Subcutaneous abdominal adipose tissue (tissue), 5 donors: ENCODE measurements at regions not wholly inside any gene's neighbourhood (a gene's known extent, or its start where the extent isn't known, plus 50 kb on each side); places are given as distances from the start of the nearest gene placed in this dataset.

Experiments
- H3K27ac ChIP-seq: one replicate; pipeline ENCODE4 v1.7.0; 2013; ENCODE audit warnings: low read depth, mild to moderate bottlenecking, inconsistent platforms, low read length, moderate library complexity
- H3K27me3 ChIP-seq, 5 donors: one replicate each; pipeline ENCODE4 v1.7.0; 2013; ENCODE audit warnings: low read length in 5 of 5, inconsistent platforms in 1 of 5; ENCODE audit not compliant: control insufficient read depth in 5 of 5, insufficient read depth in 4 of 5
- H3K36me3 ChIP-seq, 5 donors: one replicate each; pipeline ENCODE4 v1.7.0; 2013; ENCODE audit warnings: low read length in 5 of 5; ENCODE audit not compliant: control insufficient read depth in 5 of 5, insufficient read depth in 5 of 5
- H3K4me1 ChIP-seq, 5 donors: one replicate each; pipeline ENCODE4 v1.7.0; 2013; ENCODE audit warnings: low read length in 5 of 5, mild to moderate bottlenecking in 3 of 5, moderate library complexity in 1 of 5; ENCODE audit not compliant: control insufficient read depth in 5 of 5, insufficient read depth in 5 of 5
- H3K4me3 ChIP-seq, 5 donors: one replicate each; pipeline ENCODE4 v1.7.0; 2013; ENCODE audit warnings: low read length in 5 of 5, low read depth in 1 of 5
- H3K9ac ChIP-seq, 5 donors: one replicate each; pipeline ENCODE4 v1.7.0; 2013; ENCODE audit warnings: low read length in 5 of 5, mild to moderate bottlenecking in 4 of 5, moderate library complexity in 3 of 5
- H3K9me3 ChIP-seq, 5 donors: one replicate each; pipeline ENCODE4 v1.7.0; 2013; ENCODE audit warnings: low read length in 5 of 5; ENCODE audit not compliant: control insufficient read depth in 5 of 5
- donor health status: healthy.
- donor health status: healthy.
- donor health status: healthy.
- donor health status: healthy.
- donor health status: healthy.

DNA sequence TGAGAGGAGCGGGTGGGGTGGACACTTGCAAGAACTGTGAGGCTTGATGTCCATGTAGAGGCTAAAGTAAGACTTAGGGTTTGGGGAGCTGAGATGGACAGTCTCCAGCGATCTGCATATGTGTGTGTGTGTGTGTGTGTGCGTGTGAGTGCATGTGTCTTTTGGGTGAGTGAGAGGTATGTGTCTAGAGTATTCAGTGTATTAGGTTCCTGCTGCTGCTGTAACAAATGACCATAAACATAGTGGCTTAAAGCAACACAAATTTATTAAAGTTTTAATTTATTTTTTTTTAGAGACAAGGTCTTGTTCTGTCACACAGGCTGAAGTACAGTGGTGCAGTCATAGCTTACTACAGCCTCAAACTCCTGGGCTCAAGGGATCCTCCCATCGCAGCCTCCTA lies 155.4 kb upstream of the SPRED2 start:
- Histone ChIP-seq H3K9me3 (peaks cover 0 to 2% (median 0%) of the 10 kb centered on the region in 5 donors), H3K4me3 (no peak overlapping the region), H3K27me3 (no peaks in the 10 kb centered on the region), H3K9ac (no peak overlapping the region), H3K4me1 (no peaks in the 10 kb centered on the region), H3K27ac (no peak overlapping the region), H3K36me3 (no peaks in the 10 kb centered on the region)

DNA sequence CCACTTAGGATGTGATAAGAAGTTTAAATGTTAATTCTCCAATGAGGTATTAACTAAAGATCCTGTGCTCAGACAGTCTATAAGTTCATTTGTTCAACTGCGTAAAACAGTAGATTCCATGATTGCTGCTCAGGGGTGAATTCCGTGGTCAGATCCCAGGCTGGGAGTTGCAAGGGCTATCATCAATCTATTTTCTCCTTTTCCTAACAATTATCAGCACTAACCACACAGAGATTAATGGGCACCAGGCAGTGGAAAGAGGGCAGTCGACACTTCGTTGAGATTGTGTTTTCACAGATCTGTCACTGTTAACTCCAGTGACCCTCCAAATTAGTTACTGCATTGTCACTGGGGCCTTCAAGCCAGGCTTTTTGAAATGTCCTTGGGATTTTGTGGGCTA lies 154.1 kb upstream of the SPRED2 start:
- peaks cover 0 to 2% (median 0%) of the 10 kb centered on the region in 5 donors for H3K9me3 ChIP-seq
- no peaks in the 10 kb centered on the region for H3K36me3 ChIP-seq
- H3K27me3 ChIP-seq: no peaks in the 10 kb centered on the region
- no peak overlapping the region for H3K27ac ChIP-seq
- H3K4me3 ChIP-seq: no peak overlapping the region
- no peak overlapping the region for H3K9ac ChIP-seq
- H3K4me1 ChIP-seq: no peaks in the 10 kb centered on the region

DNA sequence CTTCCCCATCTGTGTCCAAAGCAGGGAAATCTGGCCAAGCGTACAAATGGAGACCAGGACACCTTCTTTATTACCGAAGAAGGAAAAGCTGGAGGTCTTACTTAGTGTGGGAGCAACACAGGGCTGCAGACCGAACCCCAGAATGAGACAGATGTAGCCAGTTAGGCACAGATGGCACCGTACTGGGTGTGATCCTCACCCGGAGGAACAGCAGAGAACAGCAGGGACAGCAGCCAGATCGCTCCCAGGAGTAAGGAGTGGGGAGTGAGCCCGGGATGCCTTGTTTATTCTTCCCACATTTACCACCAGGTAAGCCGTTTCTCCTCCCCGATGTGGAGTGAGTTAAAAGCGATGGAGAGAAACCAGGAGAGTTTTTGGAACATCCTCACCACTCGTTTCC lies 150.7 kb upstream of the SPRED2 start:
- no peak overlapping the region for H3K9ac ChIP-seq
- H3K9me3 ChIP-seq: no peaks in the 10 kb centered on the region
- H3K4me3 ChIP-seq: no peak overlapping the region
- H3K27ac ChIP-seq: no peak overlapping the region
- H3K36me3 ChIP-seq: no peaks in the 10 kb centered on the region
- peaks cover 0 to 3% (median 0%) of the 10 kb centered on the region in 5 donors for H3K27me3 ChIP-seq
- H3K4me1 ChIP-seq: no peaks in the 10 kb centered on the region

DNA sequence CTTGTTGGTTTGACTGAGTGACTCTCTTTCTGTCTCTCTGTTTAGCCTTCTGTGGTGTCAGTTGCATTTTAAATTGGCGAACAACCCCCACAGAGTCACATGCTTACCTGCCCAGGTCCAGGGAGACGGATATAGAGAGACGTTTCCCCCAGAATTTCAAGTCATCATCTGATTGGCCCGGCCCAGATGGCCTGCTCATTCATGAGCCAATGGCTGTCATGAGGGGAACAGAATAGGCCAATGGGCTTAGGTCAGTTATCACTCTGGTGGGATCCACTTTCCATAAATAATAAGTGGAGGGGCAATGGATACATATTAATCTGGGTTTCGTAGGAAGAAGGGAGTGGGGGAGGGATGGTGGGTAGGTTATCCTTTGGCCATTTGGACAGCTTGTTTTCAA lies 150.0 kb upstream of the SPRED2 start:
- Histone ChIP-seq H3K4me3 (no peak overlapping the region), H3K4me1 (no peaks in the 10 kb centered on the region), H3K36me3 (no peaks in the 10 kb centered on the region), H3K27ac (no peak overlapping the region), H3K9ac (no peak overlapping the region), H3K9me3 (no peaks in the 10 kb centered on the region), H3K27me3 (peaks cover 0 to 3% (median 0%) of the 10 kb centered on the region in 5 donors)

DNA sequence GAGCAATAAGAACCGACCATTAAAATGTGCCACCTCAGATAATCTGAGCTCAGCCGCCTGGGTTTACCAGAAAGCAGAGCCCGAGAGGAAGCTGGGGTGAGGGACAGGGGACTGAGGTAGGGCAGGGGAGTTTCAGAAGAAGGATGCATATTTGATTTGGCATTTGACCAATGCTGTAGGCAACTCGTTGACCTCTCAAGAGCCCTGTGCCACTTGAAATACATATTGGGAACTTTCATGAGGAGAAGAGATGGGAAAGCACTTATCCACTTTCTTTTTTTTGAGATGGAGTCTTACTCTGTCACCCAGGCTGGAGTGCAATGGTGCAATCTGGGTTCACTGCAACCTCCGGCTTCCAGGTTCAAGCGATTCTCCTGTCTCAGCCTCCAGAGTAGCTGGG lies 148.4 kb upstream of the SPRED2 start:
- Histone ChIP-seq H3K27ac (no peak overlapping the region), H3K27me3 (peaks cover 0 to 3% (median 0%) of the 10 kb centered on the region in 5 donors), H3K4me3 (no peak overlapping the region), H3K36me3 (no peaks in the 10 kb centered on the region), H3K9ac (no peak overlapping the region), H3K4me1 (peaks cover 0 to 9% (median 0%) of the 10 kb centered on the region in 5 donors), H3K9me3 (no peaks in the 10 kb centered on the region)

DNA sequence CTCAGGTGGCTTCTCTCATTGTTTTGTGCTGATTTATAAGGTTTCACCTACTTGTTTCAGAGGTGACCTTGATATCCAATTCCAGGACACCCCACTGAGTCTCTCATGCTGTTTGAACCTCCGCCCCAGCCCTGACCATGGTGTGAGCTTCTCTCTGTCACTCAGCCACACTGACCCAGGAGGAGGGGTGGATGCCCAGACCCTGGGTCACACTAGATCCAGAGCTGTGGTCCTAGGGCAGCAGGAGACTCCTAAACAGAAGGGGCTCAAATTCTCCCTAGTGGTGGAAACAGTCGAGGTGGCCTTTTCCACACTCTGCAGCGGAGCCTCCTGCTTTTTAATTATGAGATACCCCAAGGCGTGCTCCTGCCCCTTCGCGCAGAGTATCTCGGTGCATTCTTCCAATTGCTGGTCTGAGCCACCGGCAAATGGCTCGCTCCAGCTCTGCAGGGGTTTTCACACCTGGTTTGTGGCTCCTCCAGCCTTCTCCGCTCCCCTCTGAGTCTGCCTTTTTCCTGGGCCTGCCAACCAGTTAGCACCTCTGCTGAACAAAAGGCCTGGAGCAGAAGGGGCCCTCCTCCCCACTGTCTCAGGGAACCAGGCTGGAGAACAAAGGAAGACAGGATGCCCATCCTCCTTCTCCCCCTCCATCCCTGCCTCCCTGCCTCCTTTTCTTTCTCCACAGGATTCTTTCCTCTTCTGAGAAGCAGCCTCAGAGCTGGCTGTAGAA lies 147.3 kb upstream of the SPRED2 start:
- Histone ChIP-seq H3K4me1 (peaks cover 4 to 20% (median 9%) of the 10 kb centered on the region in 5 donors), H3K4me3 (no peak overlapping the region)

DNA sequence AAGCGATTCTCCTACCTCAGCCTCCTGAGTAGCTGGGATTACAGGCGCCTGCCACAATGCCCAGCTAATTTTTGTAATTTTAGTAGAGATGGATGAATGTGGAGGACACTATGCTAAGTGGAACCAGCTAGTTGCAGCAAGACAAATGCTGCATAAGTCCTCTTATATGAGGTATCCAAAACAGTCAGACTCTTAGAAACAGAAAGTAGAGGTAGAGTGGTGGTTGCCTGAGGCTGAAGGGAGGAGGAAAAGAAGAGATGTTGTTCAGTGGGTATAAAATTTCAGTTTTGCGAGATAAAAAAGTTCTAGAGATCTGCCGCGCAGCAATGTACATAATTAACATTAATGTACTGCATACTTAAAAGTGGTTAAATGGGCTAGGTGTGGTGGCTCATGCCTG lies 145.3 kb upstream of the SPRED2 start:
- Histone ChIP-seq H3K4me1 (peaks cover 4 to 24% (median 14%) of the 10 kb centered on the region in 5 donors), H3K36me3 (no peaks in the 10 kb centered on the region), H3K4me3 (no peak overlapping the region), H3K9me3 (no peaks in the 10 kb centered on the region), H3K27me3 (peaks cover 0 to 3% (median 0%) of the 10 kb centered on the region in 5 donors), H3K9ac (no peak overlapping the region), H3K27ac (no peak overlapping the region)

More for the DNA sequence above, 147.3 kb upstream of the SPRED2 start:
- Histone ChIP-seq H3K27ac (no peak overlapping the region), H3K36me3 (no peaks in the 10 kb centered on the region), H3K27me3 (peaks cover 0 to 3% (median 0%) of the 10 kb centered on the region in 5 donors), H3K9me3 (no peaks in the 10 kb centered on the region), H3K9ac (no peak overlapping the region)

DNA sequence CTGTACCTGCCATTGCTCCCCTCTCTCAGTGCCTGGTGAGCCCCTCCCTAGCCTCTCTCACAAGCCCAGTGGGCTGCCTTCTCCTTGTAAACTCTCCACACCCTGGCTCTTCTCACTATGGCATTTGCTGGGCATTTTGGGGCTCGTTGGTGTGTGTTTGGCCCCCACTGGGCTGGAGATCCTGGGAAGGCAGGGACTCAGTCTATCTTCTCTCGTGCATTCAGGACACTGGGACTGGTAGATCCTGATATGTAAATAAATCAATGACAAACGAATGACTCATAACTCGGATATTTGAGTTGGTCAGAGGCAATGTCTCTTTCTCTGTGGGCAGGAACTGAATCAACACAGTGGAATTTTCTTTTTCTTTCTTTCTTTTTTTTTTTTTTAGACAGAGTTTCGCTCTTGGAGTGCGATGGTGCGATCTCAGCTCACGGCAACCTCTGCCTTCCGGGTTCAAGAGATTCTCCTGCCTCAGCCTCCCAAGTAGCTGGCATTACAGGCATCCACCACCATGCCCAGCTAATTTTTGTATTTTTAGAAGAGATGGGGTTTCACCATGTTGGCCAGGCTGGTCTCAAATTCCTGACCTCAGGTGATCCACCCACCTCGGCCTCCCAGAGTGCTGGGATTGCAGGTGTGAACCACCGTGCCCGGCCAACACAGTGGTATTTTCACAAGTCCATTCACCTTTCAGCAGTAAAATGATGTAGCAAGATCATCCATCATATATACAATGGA lies 144.6 kb upstream of the SPRED2 start:
- no peaks in the 10 kb centered on the region for H3K9me3 ChIP-seq
- H3K4me3 ChIP-seq: no peak overlapping the region
- H3K36me3 ChIP-seq: no peaks in the 10 kb centered on the region
- no peak overlapping the region for H3K27ac ChIP-seq
- H3K27me3 ChIP-seq: peaks cover 0 to 3% (median 0%) of the 10 kb centered on the region in 5 donors
- H3K4me1 ChIP-seq: peaks cover 4 to 24% (median 14%) of the 10 kb centered on the region in 5 donors
- H3K9ac ChIP-seq: no peak overlapping the region

DNA sequence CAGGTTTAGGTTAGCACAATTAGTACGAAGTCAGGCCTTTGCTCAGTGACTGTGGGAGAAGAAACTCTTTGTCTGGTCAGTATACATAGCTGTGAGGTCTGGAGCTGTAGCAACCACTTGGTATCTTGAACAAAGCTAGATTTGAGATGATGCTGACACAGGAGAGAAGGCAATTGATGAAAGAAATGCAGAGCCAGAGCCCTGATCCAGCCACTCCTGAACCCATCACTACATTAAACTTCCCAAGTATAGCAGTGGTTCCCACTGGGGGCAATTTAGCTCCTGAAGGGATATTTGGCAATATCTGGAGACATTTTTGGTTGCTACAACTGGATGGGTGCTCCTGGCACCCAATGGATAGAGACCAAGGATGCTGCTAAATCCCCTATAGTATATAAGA lies 143.9 kb upstream of the SPRED2 start:
- Histone ChIP-seq H3K4me3 (no peak overlapping the region), H3K9me3 (no peaks in the 10 kb centered on the region), H3K27ac (peak overlapping the region; percentile 21), H3K9ac (no peak overlapping the region), H3K36me3 (no peaks in the 10 kb centered on the region), H3K4me1 (peaks cover 4 to 24% (median 14%) of the 10 kb centered on the region in 5 donors), H3K27me3 (peaks cover 0 to 3% (median 0%) of the 10 kb centered on the region in 5 donors)

DNA sequence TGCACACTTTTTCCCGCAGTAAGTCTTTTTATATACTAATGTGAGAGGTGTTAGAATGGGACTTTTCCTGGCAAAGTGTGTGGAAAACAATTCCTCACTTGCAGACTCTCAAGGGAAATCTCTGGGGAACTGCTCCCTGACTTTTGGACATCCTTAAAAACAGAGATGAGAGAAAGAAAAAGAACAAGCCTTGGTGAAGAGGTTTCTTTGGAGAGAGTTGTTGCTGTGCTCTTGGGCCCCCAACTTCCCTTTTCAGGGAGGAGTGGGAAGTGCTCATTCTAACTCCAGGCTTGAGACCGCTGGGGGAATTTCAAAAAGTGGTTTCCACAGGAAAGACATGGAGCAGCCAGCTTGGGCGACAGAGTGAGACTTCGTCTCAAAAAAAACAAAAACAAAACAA lies 142.6 kb upstream of the SPRED2 start:
- Histone ChIP-seq H3K9me3 (no peaks in the 10 kb centered on the region), H3K27me3 (peaks cover 0 to 3% (median 0%) of the 10 kb centered on the region in 5 donors), H3K9ac (peak overlapping the region in 2 of 5 donors; percentile 13 to 39), H3K4me3 (no peak overlapping the region), H3K36me3 (no peaks in the 10 kb centered on the region), H3K4me1 (peaks cover 4 to 24% (median 14%) of the 10 kb centered on the region in 5 donors), H3K27ac (peak overlapping the region; percentile 21)
